Stimulated activated CD4-positive, alpha-beta T cell treated with anti-CD3 and anti-CD28 coated beads, Interleukin-2, amount 100 ng/mL, for 4 hours (primary cell): ENCODE measurements at regions not wholly inside any gene's neighbourhood (a gene's known extent, or its start where the extent isn't known, plus 50 kb on each side); places are given as distances from the start of the nearest gene placed in this dataset.
"Not testable (repeated sequence)": the region's sequence is repeated elsewhere in the genome, so short reads cannot be mapped to it uniquely, and the experiment has no call there.

ENCODE experiments used
- DNase-seq: peaks from one replicate; pipeline ENCODE4 v3.0.0-alpha.2; 2020; ENCODE audit warnings: low read depth

- no peak for DNase-seq
Observed at GRCh38 chr6:26267083-26267589, 97.9 kb upstream of the BTN3A2 start.

GRCh38 chr6:26268659-26269402 is 96.2 kb upstream of the BTN3A2 start:
- DNase-seq = no peak

GRCh38 chr6:26269531-26270485 is 95.2 kb upstream of the BTN3A2 start:
- DNase-seq = no peak

- no peak for DNase-seq
Observed at GRCh38 chr6:26270486-26270861, 94.5 kb upstream of the BTN3A2 start.

- peak; percentile 64 for DNase-seq
Observed at GRCh38 chr6:26270903-26271667, 93.9 kb upstream of the BTN3A2 start.

GRCh38 chr6:26271668-26272024 is 93.4 kb upstream of the BTN3A2 start:
- DNase-seq = no peak

GRCh38 chr6:26272171-26272637 is 92.8 kb upstream of the BTN3A2 start:
- no peak for DNase-seq

- DNase-seq = no peak
Observed at GRCh38 chr6:26273673-26274588, 91.1 kb upstream of the BTN3A2 start.

- DNase-seq = no peak
Observed at GRCh38 chr6:26275663-26276062, 89.3 kb upstream of the BTN3A2 start.

- no peak for DNase-seq
Observed at GRCh38 chr6:26276841-26277648, 88.0 kb upstream of the BTN3A2 start.

GRCh38 chr6:26278536-26278935 is 86.5 kb upstream of the BTN3A2 start:
- no peak for DNase-seq

- not testable (repeated sequence) for DNase-seq
Observed at GRCh38 chr6:26279371-26279770, 85.6 kb upstream of the BTN3A2 start.

- DNase-seq = no peak
Observed at GRCh38 chr6:26280407-26280806, 84.6 kb upstream of the BTN3A2 start.

GRCh38 chr6:26284537-26285142 is 80.4 kb upstream of the BTN3A2 start:
- DNase-seq = peak; percentile 42

GRCh38 chr6:26285143-26286134 is 79.6 kb upstream of the BTN3A2 start:
- peak; percentile 96 for DNase-seq

- peak; percentile 52 for DNase-seq
Observed at GRCh38 chr6:26286168-26286877, 78.7 kb upstream of the BTN3A2 start.

GRCh38 chr6:26288155-26288554 is 76.8 kb upstream of the BTN3A2 start:
- DNase-seq = no peak

- DNase-seq = no peak
Observed at GRCh38 chr6:26290941-26291340, 74.1 kb upstream of the BTN3A2 start.
